HG02763 (cell line): ENCODE measurements at regions not wholly inside any gene's neighbourhood (a gene's known extent, or its start where the extent isn't known, plus 50 kb on each side); places are given as distances from the start of the nearest gene placed in this dataset.
"Not testable (repeated sequence)": the region's sequence is repeated elsewhere in the genome, so short reads cannot be mapped to it uniquely, and the experiment has no call there.

Experiments used
- ATAC-seq: cut with Tn5 transposase; IDR thresholded peaks from one replicate; pipeline ENCODE4 v1.9.1; 2021; ENCODE audit warnings: mild to moderate bottlenecking, moderate library complexity; ENCODE audit not compliant: unreplicated experiment

- ATAC-seq: no peak
Measured at GRCh38 chr6:73984571-73985210, 288.7 kb downstream of the CD109 start.

GRCh38 chr6:73983367-73983766, 287.4 kb downstream of the CD109 start:
- no peak for ATAC-seq

GRCh38 chr6:73980096-73980495, 284.1 kb downstream of the CD109 start:
- ATAC-seq: no peak

- ATAC-seq: no peak
Measured at GRCh38 chr6:73978330-73978729, 282.3 kb downstream of the CD109 start.

- ATAC-seq: not testable (repeated sequence)
Measured at GRCh38 chr6:73972518-73972917, 276.5 kb downstream of the CD109 start.

GRCh38 chr6:73969971-73970970, 274.3 kb downstream of the CD109 start:
- no peak for ATAC-seq

GRCh38 chr6:73968221-73968757, 272.3 kb downstream of the CD109 start:
- no peak for ATAC-seq

GRCh38 chr6:73965539-73966029, 269.6 kb downstream of the CD109 start:
- ATAC-seq: no peak

- no peak for ATAC-seq
Measured at GRCh38 chr6:73964241-73964854, 268.3 kb downstream of the CD109 start.

- ATAC-seq: no peak
Measured at GRCh38 chr6:73962884-73963283, 266.9 kb downstream of the CD109 start.

GRCh38 chr6:73956305-73956704, 260.3 kb downstream of the CD109 start:
- no peak for ATAC-seq

- ATAC-seq: no peak
Measured at GRCh38 chr6:73955800-73956199, 259.8 kb downstream of the CD109 start.

- no peak for ATAC-seq
Measured at GRCh38 chr6:73954881-73955280, 258.9 kb downstream of the CD109 start.

GRCh38 chr6:73951183-73951582, 255.2 kb downstream of the CD109 start:
- ATAC-seq: no peak

GRCh38 chr6:73943930-73944652, 248.1 kb downstream of the CD109 start:
- ATAC-seq: no peak

GRCh38 chr6:73943411-73943810, 247.4 kb downstream of the CD109 start:
- no peak for ATAC-seq

GRCh38 chr6:73942592-73943186, 246.7 kb downstream of the CD109 start:
- no peak for ATAC-seq

- ATAC-seq: no peak
Measured at GRCh38 chr6:73941892-73942291, 245.9 kb downstream of the CD109 start.

GRCh38 chr6:73937805-73938204, 241.8 kb downstream of the CD109 start:
- no peak for ATAC-seq

GRCh38 chr6:73932866-73933265, 236.9 kb downstream of the CD109 start:
- no peak for ATAC-seq
